Epidermal melanocyte (primary cell): ENCODE measurements at regions not wholly inside any gene's neighbourhood (a gene's known extent, or its start where the extent isn't known, plus 50 kb on each side); places are given as distances from the start of the nearest gene placed in this dataset.

Experiments used
- DNase-seq: peaks from one replicate; pipeline ENCODE4 v3.0.0; 2011; ENCODE audit warnings: low spot score; ENCODE audit not compliant: insufficient read length

DNA sequence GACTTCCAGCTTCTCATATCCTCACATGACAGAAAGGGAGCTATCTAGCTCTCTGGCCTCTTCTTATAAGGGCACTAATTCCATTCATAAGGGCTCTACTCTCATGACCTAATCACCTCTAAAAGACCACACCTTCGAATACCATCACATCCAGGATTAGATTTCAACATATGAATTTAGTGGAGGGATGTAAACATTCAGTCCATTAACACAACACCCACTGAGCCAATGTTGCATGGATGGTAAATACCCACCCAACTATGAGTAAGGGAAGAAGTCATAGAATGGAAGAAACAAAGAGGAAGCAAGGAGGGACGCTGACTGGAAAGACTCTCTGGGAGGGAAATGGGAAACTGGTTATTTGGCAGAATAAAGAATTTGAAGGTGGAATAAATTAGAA is 112.6 kb upstream of the CCDC112 start:
- no peak for DNase-seq

DNA sequence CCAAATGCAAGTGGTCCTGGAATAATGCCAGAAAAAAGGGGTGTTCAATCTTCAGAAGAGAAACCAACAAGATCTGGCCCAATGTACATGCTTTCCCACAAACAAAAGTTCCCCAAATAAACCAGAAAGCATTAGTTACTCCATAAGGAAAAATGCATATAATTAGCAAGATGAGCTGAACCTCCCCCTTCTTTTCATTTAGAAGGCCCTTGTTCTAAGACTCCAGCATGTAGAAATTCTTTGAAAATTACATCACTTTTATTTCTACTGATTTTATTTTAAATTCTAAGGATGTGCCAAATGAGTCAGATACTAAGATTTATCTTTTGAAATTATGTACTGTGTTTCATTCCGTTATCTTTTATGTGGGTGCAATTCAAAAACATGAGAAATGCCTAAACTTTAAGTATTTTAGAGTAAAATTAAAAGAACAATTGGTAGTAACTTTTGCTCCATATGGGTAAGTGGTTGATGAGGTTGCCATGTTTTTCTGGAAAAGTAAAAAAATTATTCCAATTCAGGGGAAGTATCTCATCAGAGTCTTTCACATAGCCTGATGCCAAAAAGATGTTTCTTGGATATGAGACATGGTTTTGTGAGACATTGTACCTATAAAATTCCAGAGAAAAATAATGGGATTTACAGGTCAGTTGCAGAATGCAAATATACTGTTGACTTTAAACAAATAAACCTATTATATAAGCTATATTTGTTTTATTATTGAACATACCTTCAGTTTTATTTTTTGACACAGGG is 106.5 kb upstream of the CCDC112 start:
- DNase-seq, result no peak

DNA sequence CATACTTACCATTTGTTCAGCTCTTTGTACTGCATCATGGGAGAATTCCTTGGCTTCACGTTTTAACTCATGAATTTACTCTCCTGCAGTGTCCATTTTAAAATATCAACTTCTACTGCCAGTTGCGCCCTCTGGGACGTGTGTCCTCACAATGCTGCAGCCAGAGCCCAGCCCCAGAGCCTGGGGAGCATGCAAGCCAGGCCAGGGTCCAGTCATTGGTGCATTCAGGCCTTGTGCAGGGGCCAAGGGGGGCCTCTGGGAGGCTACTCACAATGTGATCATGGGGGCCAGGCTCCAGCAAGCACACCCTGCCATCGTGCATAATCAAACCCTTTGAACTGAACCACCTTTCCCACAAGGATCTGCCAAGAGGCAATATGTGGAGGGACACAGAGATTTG is 105.6 kb upstream of the CCDC112 start:
- no peak for DNase-seq

- DNase-seq, result no peak
Measured at GRCh38 chr5:115398719-115399118, 102.3 kb upstream of the CCDC112 start.

DNA sequence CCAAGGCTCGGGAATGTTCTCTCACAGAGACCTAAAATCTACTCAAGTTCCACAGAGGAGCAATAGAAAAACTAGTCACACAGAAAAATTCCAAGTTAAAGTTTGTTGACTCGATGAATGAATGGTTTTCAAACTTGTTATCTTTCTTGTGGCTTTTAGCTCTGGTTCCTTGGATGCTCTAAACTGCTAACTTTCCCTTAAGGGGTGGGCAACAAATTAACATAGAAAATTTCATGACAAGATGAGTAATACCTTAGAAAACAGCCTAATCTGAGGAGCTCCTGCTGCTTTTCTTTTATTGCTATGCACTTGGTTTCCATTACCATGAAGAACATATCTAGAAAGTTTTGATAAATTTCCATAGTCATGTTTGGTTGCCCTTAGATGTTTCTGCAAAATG is 100.2 kb upstream of the CCDC112 start:
- no peak for DNase-seq

DNA sequence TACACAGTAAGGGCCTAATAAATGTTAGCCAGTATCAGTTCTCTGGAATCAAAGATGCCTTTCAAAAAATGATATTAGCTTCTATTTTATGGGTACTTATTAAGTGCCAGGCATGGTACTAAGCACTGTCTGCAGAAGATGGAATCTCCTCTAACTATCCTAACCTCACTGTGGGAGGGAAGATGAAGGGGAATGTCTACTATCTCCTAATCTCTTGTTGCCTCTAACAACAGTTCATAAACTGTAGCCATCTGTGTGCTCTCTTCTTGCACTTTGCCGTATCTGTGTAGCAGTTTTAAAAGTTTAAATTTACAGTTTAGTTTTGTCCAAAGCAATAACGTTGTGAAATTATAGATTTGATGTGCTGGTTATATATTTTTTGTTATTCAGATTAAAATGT is 99.6 kb upstream of the CCDC112 start:
- no peak for DNase-seq

GRCh38 chr5:115394531-115394930 is 98.1 kb upstream of the CCDC112 start:
- DNase-seq, result no peak

DNA sequence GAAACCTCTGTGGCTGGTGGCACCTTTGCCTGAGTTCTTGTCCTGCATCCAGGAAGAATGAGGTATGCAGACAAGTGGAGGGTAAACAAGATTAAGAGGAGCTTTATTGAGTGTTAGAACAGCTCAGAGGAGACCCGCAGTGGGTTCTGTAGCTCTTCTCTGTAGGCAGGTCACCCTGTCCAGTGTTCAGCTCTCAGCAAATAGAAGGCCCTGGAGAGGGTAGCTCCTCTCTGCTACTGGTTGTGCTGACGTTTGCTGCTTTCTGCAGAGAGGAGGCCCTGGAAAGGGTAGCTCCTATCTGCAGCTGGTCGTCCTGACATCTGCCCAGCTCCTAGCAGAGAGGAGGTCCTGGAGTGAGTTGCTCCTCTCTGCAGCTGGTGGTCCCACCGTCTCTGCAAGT is 96.8 kb upstream of the CCDC112 start:
- no peak for DNase-seq

DNA sequence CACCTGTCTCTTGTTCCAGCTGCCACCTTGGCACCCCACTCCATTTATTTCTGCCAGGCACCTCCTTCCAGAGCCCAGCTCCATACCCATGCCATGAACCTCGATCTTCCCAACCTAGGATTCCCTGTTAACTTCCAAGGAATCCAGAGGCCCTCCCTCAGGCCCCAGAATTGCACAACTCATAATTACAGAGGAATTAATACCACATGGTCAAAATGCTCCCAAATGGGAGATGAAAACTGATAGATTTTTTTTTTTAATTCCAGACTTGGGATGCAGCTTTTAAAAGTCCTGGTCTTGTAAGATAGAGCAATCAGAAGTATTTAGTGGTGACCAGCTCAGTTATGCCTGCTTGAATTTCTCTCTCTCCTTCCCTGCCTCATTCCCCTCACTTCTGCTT is 96.2 kb upstream of the CCDC112 start:
- DNase-seq, result no peak

- DNase-seq, result no peak
Measured at GRCh38 chr5:115391780-115392179, 95.3 kb upstream of the CCDC112 start.

DNA sequence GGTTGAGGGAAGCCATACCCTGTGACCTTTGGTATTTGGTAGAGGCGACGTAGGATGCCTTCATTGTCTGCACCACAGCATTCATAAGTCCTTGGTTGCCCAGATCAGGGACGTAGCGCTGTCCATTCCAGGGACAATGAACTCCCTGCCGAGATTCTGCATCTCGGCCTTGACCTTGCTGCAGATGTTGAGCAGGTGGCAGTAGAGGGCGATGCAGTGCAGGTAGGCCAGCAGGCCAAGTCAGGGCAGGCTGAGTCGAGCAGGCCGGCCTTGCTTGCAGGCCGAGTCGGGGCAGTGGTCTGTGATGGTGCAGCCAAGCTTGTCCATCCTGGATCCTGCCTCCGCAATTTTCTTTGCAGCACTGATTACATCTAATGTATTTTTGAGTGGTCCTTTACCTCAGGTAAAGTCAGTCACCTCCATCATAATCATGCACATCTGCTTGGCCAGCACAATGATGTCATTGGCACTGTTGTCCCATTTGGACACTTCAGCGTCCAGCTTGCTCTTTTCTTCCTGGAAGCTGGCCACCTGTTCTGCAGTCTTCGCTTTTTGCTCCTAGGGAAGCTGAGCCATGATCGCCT is 93.4 kb upstream of the CCDC112 start:
- DNase-seq, result no peak

DNA sequence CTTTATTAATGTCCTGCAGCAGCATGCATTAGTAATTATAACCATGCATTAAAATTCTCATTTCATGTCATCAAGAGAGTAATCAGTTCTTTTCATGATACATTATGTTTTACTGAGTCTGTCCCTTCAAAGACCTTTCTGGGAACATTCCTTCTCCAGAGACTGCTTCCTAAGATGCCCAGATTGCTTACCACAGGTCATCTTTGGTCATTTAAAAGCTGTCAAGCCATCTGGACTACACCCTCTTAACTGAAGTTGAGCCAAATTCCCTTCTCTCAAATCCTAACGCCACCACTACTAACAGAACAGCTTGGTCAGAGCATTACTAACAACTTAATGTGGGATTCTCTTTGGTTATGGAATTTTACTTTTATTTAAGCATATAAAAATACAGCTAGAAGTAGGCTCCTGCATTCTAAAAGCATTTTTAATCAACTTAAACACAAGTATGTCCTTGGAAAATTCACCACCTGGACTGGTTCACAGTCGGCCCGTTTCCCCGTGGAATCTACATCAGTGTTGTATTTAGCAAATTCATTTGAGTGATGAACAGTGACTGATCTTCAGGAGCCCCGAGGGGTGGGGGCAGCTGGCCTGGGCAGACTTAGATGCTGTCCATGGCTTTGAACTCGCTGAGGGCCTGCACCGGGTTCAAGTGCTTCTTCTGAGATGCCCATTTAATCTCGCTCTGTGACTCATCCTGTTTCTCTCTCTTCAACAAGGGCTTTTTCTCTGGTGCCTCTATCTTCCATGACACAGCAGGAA is 92.8 kb upstream of the CCDC112 start:
- DNase-seq, result no peak

DNA sequence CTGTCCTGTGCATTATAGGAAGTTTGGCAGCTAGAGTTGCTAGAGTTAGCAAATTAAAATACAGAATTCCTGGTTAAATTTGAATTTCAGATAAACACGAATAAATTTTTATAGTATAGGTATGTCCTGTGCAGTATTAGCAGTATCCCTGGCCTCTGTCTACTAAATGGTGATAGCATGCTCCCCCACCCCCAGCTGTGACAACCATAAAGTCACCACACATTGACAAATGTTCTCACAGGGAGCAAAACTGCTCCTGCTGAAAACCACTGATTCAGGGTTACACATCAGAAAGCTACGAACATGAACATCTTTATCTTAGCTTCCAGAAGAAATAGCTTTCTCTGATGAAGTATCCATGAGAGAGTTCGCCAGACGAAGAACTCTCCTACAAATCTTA is 91.8 kb upstream of the CCDC112 start:
- DNase-seq, result no peak

DNA sequence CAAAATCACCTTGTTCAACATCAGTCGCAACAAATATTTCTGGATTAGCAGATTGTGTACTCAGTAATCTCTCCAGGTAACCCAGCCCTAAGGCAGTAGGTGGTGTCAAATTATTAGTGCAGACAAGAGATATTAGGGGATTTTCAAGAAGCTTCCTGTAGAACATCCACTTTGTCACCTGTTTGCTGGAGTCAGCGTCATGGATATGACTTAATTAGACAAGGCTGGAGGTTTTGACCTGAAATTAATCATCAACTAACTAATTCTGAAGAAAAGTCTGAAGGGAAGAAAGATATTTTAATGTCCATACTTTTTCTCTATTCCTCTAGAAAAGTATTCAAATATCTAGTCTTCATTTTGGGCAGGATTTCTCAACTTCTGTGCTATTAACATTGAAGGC is 91.4 kb upstream of the CCDC112 start:
- DNase-seq, result no peak

- DNase-seq, result no peak
Measured at GRCh38 chr5:115386657-115387056, 90.2 kb upstream of the CCDC112 start.

- DNase-seq, result no peak
Measured at GRCh38 chr5:115384587-115385375, 88.3 kb upstream of the CCDC112 start.

DNA sequence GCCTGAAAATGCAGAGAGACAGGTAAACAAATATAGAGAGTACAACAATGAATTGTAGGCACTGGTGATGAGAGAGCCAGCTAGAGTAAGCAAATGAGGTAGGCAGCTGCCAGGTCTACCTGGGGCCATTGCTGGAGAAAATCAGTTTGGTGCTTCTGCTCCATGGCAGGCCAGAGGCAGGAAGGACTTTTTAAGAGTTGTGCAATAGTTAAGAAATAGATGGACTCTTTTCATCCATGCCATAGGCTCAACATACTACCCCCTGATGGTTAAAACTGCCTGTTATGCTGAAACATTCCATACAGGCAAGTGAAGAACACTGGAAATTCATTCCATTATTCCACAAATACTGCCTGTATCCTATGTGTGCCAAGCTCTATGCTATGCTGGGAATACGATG is 86.5 kb upstream of the CCDC112 start:
- no peak for DNase-seq

DNA sequence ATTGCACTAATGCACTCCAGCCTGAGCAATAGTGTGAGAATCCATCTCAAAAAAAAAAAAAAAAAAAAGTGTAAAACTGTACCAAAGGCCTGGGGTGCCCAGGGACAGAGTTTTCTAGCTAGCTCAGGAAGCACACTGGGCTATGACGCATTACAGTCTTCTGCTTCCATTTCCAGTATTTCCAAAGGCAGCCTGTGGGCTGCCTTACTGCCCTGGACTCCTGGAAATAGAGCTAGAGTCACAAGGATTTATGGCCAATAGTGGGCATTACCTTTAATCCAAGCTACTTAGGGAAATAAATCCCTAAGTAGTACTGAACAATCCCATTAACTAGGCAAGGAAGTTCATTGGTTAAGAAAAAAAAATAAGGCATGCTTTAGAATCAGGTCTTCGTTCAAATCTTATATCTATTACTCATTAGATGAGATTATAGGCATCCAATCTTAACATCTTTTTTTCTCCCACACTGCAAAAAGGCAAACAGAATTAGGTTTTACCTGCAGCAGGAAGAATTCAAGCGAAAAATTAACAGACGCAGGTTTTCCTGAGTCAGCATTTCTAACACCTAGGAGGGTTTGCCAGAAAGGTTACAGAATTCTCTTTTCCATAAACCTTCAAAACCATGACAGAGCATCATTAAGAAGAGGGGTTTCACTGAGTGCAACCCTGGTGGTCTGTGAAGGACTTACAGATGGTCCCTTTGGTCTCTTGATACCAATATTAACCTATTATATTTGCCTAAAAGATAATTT is 85.6 kb upstream of the CCDC112 start:
- DNase-seq, result no peak

DNA sequence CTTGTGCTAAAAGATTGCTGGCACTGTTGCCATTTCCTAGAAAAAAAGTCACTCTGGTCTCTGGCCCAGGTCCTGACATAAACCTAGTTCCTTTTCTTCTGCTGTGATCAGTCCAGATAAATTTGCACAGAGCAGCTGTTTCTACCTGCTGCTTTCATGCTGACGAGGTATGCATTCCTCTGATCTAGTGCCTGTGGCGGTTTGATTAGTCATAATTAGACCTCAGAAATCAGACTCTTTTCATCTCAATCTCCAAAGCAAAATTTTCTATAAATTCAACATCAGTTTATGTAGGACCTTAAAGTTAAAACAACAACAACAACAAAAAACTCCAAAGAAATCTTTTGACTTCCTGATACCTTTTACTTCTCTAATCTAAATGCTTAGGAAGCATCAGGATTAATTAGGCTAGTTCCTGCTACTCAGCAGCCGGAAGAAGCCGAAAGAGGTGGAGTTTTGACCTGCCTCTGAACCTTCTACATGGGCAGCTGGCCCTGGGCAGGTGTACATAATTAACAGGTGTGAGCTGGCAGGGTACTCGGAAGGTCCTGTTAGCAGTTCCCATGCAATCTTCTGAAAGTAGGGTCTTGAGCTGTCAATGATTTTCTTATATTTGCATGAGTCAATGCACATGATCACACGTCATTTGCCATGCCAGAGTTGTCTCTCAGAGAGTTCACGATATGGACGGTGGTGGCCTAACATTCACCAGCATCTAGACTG is 83.3 kb upstream of the CCDC112 start:
- DNase-seq, result no peak

DNA sequence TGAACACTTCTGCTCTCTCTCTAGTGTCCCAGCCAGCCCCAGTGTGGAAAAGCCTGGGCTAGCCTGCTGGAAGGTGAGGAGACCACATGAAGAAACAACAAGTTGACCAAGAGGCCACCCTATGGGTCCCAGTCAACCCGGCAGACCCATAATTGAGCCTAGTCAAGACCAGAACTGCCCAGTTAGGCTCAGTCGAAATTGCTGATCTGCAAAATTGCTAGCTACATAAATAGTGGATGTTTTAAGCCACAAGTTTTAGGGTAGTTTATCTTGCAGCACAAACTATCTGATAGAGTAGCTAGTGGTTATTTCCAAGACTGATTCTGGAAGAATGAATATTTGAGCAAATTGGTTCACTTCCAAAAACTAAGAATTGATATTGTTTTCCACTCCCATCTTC is 82.3 kb upstream of the CCDC112 start:
- no peak for DNase-seq
